OCI-LY3 (cell line): ENCODE measurements at regions not wholly inside any gene's neighbourhood (a gene's known extent, or its start where the extent isn't known, plus 50 kb on each side); places are given as distances from the start of the nearest gene placed in this dataset.

Source experiments
- H2AFZ ChIP-seq: fragments of 200-600, 300-600 bp; shearing (Covaris generic); 2 replicates; pipeline ENCODE4 v1.6.0; 2014; ENCODE audit warnings: antibody characterized with exemption, low read depth, low read length
- H3K27ac ChIP-seq: fragments of 200-600, 300-600 bp; sonication (generic); 2 replicates; pipeline ENCODE4 v1.5.1; 2014; ENCODE audit warnings: mild to moderate bottlenecking, low read length, moderate library complexity, mixed read lengths
- H3K27me3 ChIP-seq: fragments of 200-600, 300-600 bp; sonication (generic); 2 replicates; pipeline ENCODE4 v1.6.1; 2014; ENCODE audit warnings: low read depth, low read length, mixed read lengths
- H3K36me3 ChIP-seq: fragments of 200-600, 300-600 bp; sonication (generic); replicated peaks from 2 replicates; pipeline ENCODE3; 2014; ENCODE audit warnings: low read depth, low read length, mixed read lengths
- H3K4me1 ChIP-seq: fragments of 300-600, 200-600 bp; sonication (generic); 2 replicates; pipeline ENCODE4 v1.6.1; 2014; ENCODE audit warnings: low read length, mixed read lengths
- H3K4me2 ChIP-seq: fragments of 200-600, 300-600 bp; sonication (generic); 2 replicates; pipeline ENCODE4 v1.6.1; 2014; ENCODE audit warnings: low read length, mixed read lengths
- H3K4me3 ChIP-seq: fragments of 300-600, 200-600 bp; sonication (generic); 2 replicates; pipeline ENCODE4 v1.5.1; 2014; ENCODE audit warnings: antibody characterized with exemption, mild to moderate bottlenecking, low read length, moderate library complexity
- H3K79me2 ChIP-seq: fragments of 300-600, 200-600 bp; shearing (Covaris generic); 2 replicates; pipeline ENCODE4 v1.6.1; 2014; ENCODE audit warnings: mild to moderate bottlenecking, low read length, mixed read lengths
- H3K9ac ChIP-seq: fragments of 300-600, 200-600 bp; shearing (Covaris generic); 2 replicates; pipeline ENCODE4 v1.6.0; 2014; ENCODE audit warnings: mild to moderate bottlenecking, low read length, moderate library complexity
- H3K9me3 ChIP-seq: fragments of 200-600, 300-600 bp; shearing (Covaris generic); 2 replicates; pipeline ENCODE4 v1.6.1; 2014; ENCODE audit warnings: low read length, mixed read lengths; ENCODE audit not compliant: insufficient read depth
- H4K20me1 ChIP-seq: fragments of 200-600, 300-600 bp; sonication (generic); 2 replicates; pipeline ENCODE4 v1.6.1; 2016; ENCODE audit warnings: low read length, mixed read lengths; ENCODE audit not compliant: insufficient read depth
- CTCF ChIP-seq: fragments of 200-600, 300-600 bp; sonication (generic); IDR thresholded peaks from 2 replicates; pipeline ENCODE4 v1.5.1; 2014; ENCODE audit warnings: antibody characterized with exemption, low read length, low read depth
- EZH2phosphoT487 ChIP-seq: fragments of 200-600 bp; shearing (Covaris generic); IDR thresholded peaks from 2 replicates; pipeline ENCODE4 v1.6.1; 2018; ENCODE audit warnings: antibody characterized with exemption, mixed run types, low read depth

GRCh38 chr3:150254309-150254708 is 153.8 kb upstream of the TSC22D2 start:
- Histone ChIP-seq H3K27ac (no peak overlapping the region), H3K9ac (no peak overlapping the region), H3K79me2 (no peaks in the 10 kb centered on the region), H4K20me1 (no peaks in the 10 kb centered on the region), H3K4me1 (no peaks in the 10 kb centered on the region), H2AFZ (no peak overlapping the region), H3K4me3 (no peak overlapping the region), H3K4me2 (no peak overlapping the region), H3K9me3 (no peaks in the 10 kb centered on the region), H3K27me3 (no peaks in the 10 kb centered on the region), H3K36me3 (no peaks in the 10 kb centered on the region)
- TF ChIP-seq EZH2phosphoT487 (no peak), CTCF (no peak)

GRCh38 chr3:150253622-150254021 is 154.5 kb upstream of the TSC22D2 start:
- H3K27ac ChIP-seq = no peak overlapping the region
- H3K4me1 ChIP-seq = peaks cover 3% of the 10 kb centered on the region
- H3K9ac ChIP-seq = no peak overlapping the region
- H3K36me3 ChIP-seq = no peaks in the 10 kb centered on the region
- H2AFZ ChIP-seq = no peak overlapping the region
- no peaks in the 10 kb centered on the region for H3K27me3 ChIP-seq
- H3K9me3 ChIP-seq = no peaks in the 10 kb centered on the region
- no peak for TF ChIP-seq EZH2phosphoT487
- no peak for TF ChIP-seq CTCF
- no peaks in the 10 kb centered on the region for H3K79me2 ChIP-seq
- H4K20me1 ChIP-seq = no peaks in the 10 kb centered on the region
- no peak overlapping the region for H3K4me3 ChIP-seq
- no peak overlapping the region for H3K4me2 ChIP-seq

DNA sequence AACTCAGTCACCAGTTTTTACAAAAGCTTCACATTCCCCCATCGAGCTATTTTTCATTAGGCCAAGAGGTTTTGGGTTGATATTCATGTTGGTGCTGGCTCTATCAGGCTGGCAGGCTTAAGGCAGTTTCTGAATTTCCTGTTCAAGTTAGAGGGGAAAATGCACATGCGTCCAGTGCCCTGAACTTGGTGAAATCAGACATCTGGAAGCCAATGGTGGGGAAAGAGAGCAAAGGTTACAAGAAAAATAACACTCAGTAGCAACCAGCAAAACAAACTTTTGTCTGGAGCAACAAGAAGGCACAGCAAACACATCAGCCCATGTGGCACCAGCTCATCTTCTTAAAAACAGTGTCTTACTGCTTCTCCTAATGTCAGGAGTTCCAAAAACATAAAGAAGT is 155.6 kb upstream of the TSC22D2 start:
- Histone ChIP-seq H4K20me1 (no peaks in the 10 kb centered on the region), H3K4me2 (no peak overlapping the region), H2AFZ (no peak overlapping the region), H3K4me1 (peaks cover 11% of the 10 kb centered on the region), H3K79me2 (no peaks in the 10 kb centered on the region), H3K9me3 (no peaks in the 10 kb centered on the region), H3K27ac (no peak overlapping the region), H3K36me3 (no peaks in the 10 kb centered on the region), H3K27me3 (no peaks in the 10 kb centered on the region), H3K4me3 (no peak overlapping the region), H3K9ac (no peak overlapping the region)
- TF ChIP-seq CTCF (no peak), EZH2phosphoT487 (no peak)

- Histone ChIP-seq H3K27me3 (no peaks in the 10 kb centered on the region), H3K4me3 (no peak overlapping the region), H3K79me2 (no peaks in the 10 kb centered on the region), H2AFZ (no peak overlapping the region), H3K36me3 (no peaks in the 10 kb centered on the region), H3K4me1 (peaks cover 11% of the 10 kb centered on the region), H4K20me1 (no peaks in the 10 kb centered on the region), H3K4me2 (no peak overlapping the region), H3K27ac (no peak overlapping the region), H3K9ac (no peak overlapping the region), H3K9me3 (no peaks in the 10 kb centered on the region)
- no peak for TF ChIP-seq EZH2phosphoT487
- no peak for TF ChIP-seq CTCF
These were observed 156.7 kb upstream of the TSC22D2 start for GRCh38 chr3:150251187-150252062.
